A549 (cell line): ENCODE measurements at regions not wholly inside any gene's neighbourhood (a gene's known extent, or its start where the extent isn't known, plus 50 kb on each side); places are given as distances from the start of the nearest gene placed in this dataset.

Experiments
- ATAC-seq, 2 experiments: fragments of 200-7000 bp in 1 of 2; fragments of >200 bp in 1 of 2; cut with Nextera tagmentation in 1 of 2; cut with Tn5 transposase in 1 of 2; 3 replicates each; pipeline versions ENCODE4 v1.8.0 to v1.9.1; 2018 to 2020; ENCODE audit warnings: mild to moderate bottlenecking in 1 of 2, moderate library complexity in 1 of 2
- CTCF ChIA-PET: fragments of 300-600 bp; sonication (Branson Sonifier 250); formaldehyde crosslinking; extraction: SDS; loops from one replicate; lab custom pipeline; 2021; ENCODE audit warnings: antibody characterized with exemption, inconsistent platforms; lab: Yijun Ruan, JAX
- POLR2A ChIA-PET: fragments of 350-600 bp; formaldehyde crosslinking; extraction: SDS; loops from one replicate; lab custom pipeline; 2021; ENCODE audit warnings: antibody characterized with exemption, inconsistent platforms; lab: Yijun Ruan, JAX
- DNase-seq, 2 experiments: peaks; one replicate each; pipeline versions ENCODE4 v3.0.0 to v3.0.0-alpha.2; 2011 to 2016; ENCODE audit warnings: low read depth in 1 of 2, low spot score in 1 of 2
- FAIRE-seq: peaks from 2 replicates; lab custom pipeline; 2011; peaks lifted over from hg19 to GRCh38; lab: Jason Lieb, UNC
- H3K27ac ChIP-seq, 2 experiments: fragments of >200 bp; sonication (Bioruptor Twin); formaldehyde crosslinking; 3 replicates each; pipeline ENCODE4 v1.5.1; 2016 to 2017
- H3K4me1 ChIP-seq: fragments of >200 bp; sonication (Bioruptor Twin); formaldehyde crosslinking; 3 replicates; pipeline ENCODE4 v1.6.1; 2016
- H3K4me2 ChIP-seq: fragments of >200 bp; sonication (Bioruptor Twin); formaldehyde crosslinking; 3 replicates; pipeline ENCODE4 v1.6.1; 2016
- H3K4me3 ChIP-seq: fragments of >200 bp; sonication (Bioruptor Twin); formaldehyde crosslinking; 3 replicates; pipeline ENCODE4 v1.5.1; 2016
- H3K9me3 ChIP-seq: fragments of >200 bp; sonication (Bioruptor Twin); formaldehyde crosslinking; 3 replicates; pipeline ENCODE4 v1.6.1; 2016
- CBX2 ChIP-seq: fragments of 200-600 bp; sonication (generic); IDR thresholded peaks from 2 replicates; pipeline ENCODE4 v1.6.1; 2016; ENCODE audit warnings: low read depth, mild to moderate bottlenecking, borderline replicate concordance
- CEBPB ChIP-seq, 2 experiments: fragments of >200 bp in 1 of 2; sonication (Bioruptor Twin) in 1 of 2; formaldehyde crosslinking in 1 of 2; IDR thresholded peaks; 2 replicates each; pipeline ENCODE4 v1.6.1; 2012 to 2016
- CHD2 ChIP-seq: fragments of 150-350 bp; IDR thresholded peaks from 2 replicates; pipeline ENCODE4 v1.6.1; 2014; ENCODE audit warnings: low read length; ENCODE audit not compliant: partially characterized antibody
- CHD4 ChIP-seq: fragments of 200-600 bp; sonication (generic); IDR thresholded peaks from 2 replicates; pipeline ENCODE4 v1.6.1; 2016; ENCODE audit warnings: antibody characterized with exemption, mild to moderate bottlenecking, borderline replicate concordance
- EP300 ChIP-seq, 2 experiments: fragments of >200 bp; sonication (Bioruptor Twin); formaldehyde crosslinking; IDR thresholded peaks; 2 replicates in 1 of 2; 3 replicates in 1 of 2; pipeline ENCODE4 v1.6.1; 2016 to 2017
- ESRRA ChIP-seq: fragments of 150-350 bp; IDR thresholded peaks from 2 replicates; pipeline ENCODE4 v1.6.1; 2014; ENCODE audit warnings: mild to moderate bottlenecking, low read length, borderline replicate concordance
- FOSL2 ChIP-seq, 2 experiments: fragments of 450-650 bp in 1 of 2; fragments of >200 bp in 1 of 2; sonication (Bioruptor Twin) in 1 of 2; formaldehyde crosslinking; IDR thresholded peaks; 2 replicates each; pipeline versions ENCODE4 v1.5.0 to v1.6.1; 2016 to 2020; ENCODE audit warnings: mild to moderate bottlenecking in 1 of 2, moderate library complexity in 1 of 2
- FOXS1 ChIP-seq: fragments of 250-450 bp; sonication (Bioruptor Pico); IDR thresholded peaks from 2 replicates; pipeline ENCODE4 v1.5.0; 2020; ENCODE audit warnings: mild to moderate bottlenecking, moderate library complexity
- GATA3 ChIP-seq: IDR thresholded peaks from 2 replicates; pipeline ENCODE4 v1.6.1; 2012; ENCODE audit warnings: borderline replicate concordance
- HOXB5 ChIP-seq: fragments of 250-450 bp; sonication (Bioruptor Pico); IDR thresholded peaks from 2 replicates; pipeline ENCODE4 v1.5.0; 2020; ENCODE audit warnings: mild to moderate bottlenecking, moderate library complexity
- JUNB ChIP-seq: fragments of >200 bp; sonication (Bioruptor Twin); formaldehyde crosslinking; IDR thresholded peaks from 2 replicates; pipeline ENCODE4 v1.6.1; 2016
- KDM1A ChIP-seq: fragments of 200-600 bp; sonication (generic); IDR thresholded peaks from 2 replicates; pipeline ENCODE4 v1.6.1; 2016; ENCODE audit warnings: low read depth, mild to moderate bottlenecking
- MYC ChIP-seq: IDR thresholded peaks from 2 replicates; pipeline ENCODE4 v1.6.1; 2012; ENCODE audit warnings: mild to moderate bottlenecking, inconsistent platforms, low read length, improper control_type of control experiment, borderline replicate concordance
- NFE2L2 ChIP-seq: fragments of 150-350 bp; conservative IDR thresholded peaks from 2 replicates; pipeline ENCODE4 v1.6.1; 2014; ENCODE audit warnings: low read length
- NR3C1 ChIP-seq: fragments of >200 bp; sonication (Bioruptor Twin); formaldehyde crosslinking; IDR thresholded peaks from 3 replicates; pipeline ENCODE4 v1.6.1; 2017
- RAD21 ChIP-seq, 2 experiments: fragments of >200 bp in 1 of 2; sonication (Bioruptor Twin) in 1 of 2; formaldehyde crosslinking in 1 of 2; IDR thresholded peaks in 1 of 2; conservative IDR thresholded peaks in 1 of 2; 2 replicates in 1 of 2; 3 replicates in 1 of 2; pipeline ENCODE4 v1.6.1; 2012 to 2018; ENCODE audit warnings: inconsistent platforms in 1 of 2
- RARB ChIP-seq: fragments of 250-450 bp; sonication (Bioruptor Pico); IDR thresholded peaks from 2 replicates; pipeline ENCODE4 v1.8.0; 2021; ENCODE audit warnings: mild to moderate bottlenecking, moderate library complexity
- RCOR1 ChIP-seq: fragments of 150-350 bp; IDR thresholded peaks from 2 replicates; pipeline ENCODE4 v1.6.1; 2014; ENCODE audit warnings: antibody characterized with exemption, low read length, low read depth
- SREBF2 ChIP-seq: fragments of 450-650 bp; IDR thresholded peaks from 2 replicates; pipeline ENCODE4 v1.6.1; 2014; ENCODE audit warnings: mild to moderate bottlenecking, moderate library complexity
- TFCP2L1 ChIP-seq: fragments of 250-450 bp; sonication (Bioruptor Pico); IDR thresholded peaks from 2 replicates; pipeline ENCODE4 v1.5.0; 2021; ENCODE audit warnings: mild to moderate bottlenecking
- TP53 ChIP-seq: fragments of 250-450 bp; sonication (Bioruptor Pico); IDR thresholded peaks from 2 replicates; pipeline ENCODE4 v1.5.0; 2021; ENCODE audit warnings: mild to moderate bottlenecking, moderate library complexity
- WGBS: methylation state at CpG from one replicate; pipeline ENCODE4 v1.1.6; 2017; ENCODE audit errors: missing lambda C conversion rate; 5-methylcytosine and 5-hydroxymethylcytosine counted together
- TF ChIP-seq, protein P1 (sequence below): IDR thresholded peaks from 2 replicates; pipeline ENCODE4 v1.6.1; 2012; ENCODE audit warnings: low read depth, borderline replicate concordance
- TF ChIP-seq, protein P2 (sequence below): fragments of 150-350 bp; IDR thresholded peaks from 2 replicates; pipeline ENCODE4 v1.6.1; 2014; ENCODE audit warnings: low read depth, mild to moderate bottlenecking, low read length
- TF ChIP-seq, protein P3 (sequence below): fragments of >200 bp; sonication (Bioruptor Twin); formaldehyde crosslinking; IDR thresholded peaks from 2 replicates; pipeline ENCODE4 v1.6.1; 2016

DNA sequence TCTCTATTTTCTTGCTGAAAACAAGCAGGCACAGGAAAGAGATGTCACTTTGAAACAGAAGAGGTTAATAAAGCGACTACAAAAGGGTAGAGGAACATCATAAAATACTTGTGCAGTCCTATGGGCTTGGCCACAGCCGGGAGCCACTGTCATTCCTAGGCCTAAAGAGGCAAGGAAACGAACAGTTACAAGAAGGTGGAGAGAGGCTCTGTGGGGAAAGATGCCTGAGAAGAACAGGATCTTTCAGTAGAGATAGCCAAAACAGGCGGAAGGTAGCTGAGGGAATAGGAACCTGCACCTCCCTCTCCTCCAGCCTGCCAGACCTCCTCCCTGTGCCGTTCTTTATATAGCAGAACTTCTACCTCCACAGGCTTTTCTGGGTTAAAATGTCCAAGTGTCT is 57.4 kb upstream of the ARSJ start (continued):
- TF ChIP-seq, protein P1, sequence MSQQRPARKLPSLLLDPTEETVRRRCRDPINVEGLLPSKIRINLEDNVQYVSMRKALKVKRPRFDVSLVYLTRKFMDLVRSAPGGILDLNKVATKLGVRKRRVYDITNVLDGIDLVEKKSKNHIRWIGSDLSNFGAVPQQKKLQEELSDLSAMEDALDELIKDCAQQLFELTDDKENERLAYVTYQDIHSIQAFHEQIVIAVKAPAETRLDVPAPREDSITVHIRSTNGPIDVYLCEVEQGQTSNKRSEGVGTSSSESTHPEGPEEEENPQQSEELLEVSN, result no peak
- TF ChIP-seq NR3C1, result no peak

DNA sequence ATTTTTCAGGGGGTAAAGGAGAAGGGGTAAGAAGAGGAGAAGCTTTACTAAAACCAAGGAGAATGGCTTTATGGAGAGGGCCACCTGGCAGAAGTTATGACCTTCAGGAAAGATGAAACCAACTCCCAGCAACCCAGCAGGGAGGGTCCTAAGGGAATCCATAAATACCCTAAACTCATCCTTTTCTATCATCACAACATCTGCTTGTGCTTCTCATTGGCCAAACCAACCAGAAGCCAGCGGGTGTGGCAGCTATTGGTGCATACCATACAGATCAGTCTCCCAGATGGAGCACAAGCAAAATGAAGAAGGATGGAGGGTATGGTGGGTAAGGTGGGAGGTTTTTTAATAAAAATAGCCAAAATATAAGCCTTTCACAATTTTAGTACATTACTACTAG is 58.5 kb upstream of the ARSJ start:
- Histone ChIP-seq H3K9me3 (no peaks in the 10 kb centered on the region), H3K27ac (peak overlapping the region in 1 of 2 experiments; percentile 13; a peak in 3 of 6 replicates), H3K4me1 (peaks cover 26% of the 10 kb centered on the region), H3K4me2 (peak overlapping the region; percentile 46; the same call in 2 of the 3 replicates), H3K4me3 (no peak overlapping the region)
- FAIRE-seq (no peak), ATAC-seq (no peak), DNase-seq (no peak)
- ChIA-PET CTCF (no interaction called here), POLR2A (no interaction called here)
- WGBS, result 92% methylated on average over 1 of the region's 1 CpG
- TF ChIP-seq CHD4 (no peak), ESRRA (no peak), CHD2 (no peak), MYC (no peak), JUNB (no peak), SREBF2 (no peak), CBX2 (no peak), NFE2L2 (no peak), RCOR1 (no peak), TFCP2L1 (CRISPR knock-in tag) (no peak), GATA3 (no peak), KDM1A (no peak), NR3C1 (no peak), FOXS1 (no peak), RARB (CRISPR knock-in tag) (no peak), CEBPB (IDR thresholded peaks at IDR 0.05) (no peak), HOXB5 (no peak), RAD21 (conservative IDR thresholded peaks at IDR 0.05 in 1 of 2, IDR thresholded peaks at IDR 0.05 in 1 of 2) (no peak)
- TF ChIP-seq, protein P2, sequence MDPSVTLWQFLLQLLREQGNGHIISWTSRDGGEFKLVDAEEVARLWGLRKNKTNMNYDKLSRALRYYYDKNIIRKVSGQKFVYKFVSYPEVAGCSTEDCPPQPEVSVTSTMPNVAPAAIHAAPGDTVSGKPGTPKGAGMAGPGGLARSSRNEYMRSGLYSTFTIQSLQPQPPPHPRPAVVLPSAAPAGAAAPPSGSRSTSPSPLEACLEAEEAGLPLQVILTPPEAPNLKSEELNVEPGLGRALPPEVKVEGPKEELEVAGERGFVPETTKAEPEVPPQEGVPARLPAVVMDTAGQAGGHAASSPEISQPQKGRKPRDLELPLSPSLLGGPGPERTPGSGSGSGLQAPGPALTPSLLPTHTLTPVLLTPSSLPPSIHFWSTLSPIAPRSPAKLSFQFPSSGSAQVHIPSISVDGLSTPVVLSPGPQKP, result no peak
- TF ChIP-seq, protein P3, sequence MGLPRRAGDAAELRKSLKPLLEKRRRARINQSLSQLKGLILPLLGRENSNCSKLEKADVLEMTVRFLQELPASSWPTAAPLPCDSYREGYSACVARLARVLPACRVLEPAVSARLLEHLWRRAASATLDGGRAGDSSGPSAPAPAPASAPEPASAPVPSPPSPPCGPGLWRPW, result no peak

DNA sequence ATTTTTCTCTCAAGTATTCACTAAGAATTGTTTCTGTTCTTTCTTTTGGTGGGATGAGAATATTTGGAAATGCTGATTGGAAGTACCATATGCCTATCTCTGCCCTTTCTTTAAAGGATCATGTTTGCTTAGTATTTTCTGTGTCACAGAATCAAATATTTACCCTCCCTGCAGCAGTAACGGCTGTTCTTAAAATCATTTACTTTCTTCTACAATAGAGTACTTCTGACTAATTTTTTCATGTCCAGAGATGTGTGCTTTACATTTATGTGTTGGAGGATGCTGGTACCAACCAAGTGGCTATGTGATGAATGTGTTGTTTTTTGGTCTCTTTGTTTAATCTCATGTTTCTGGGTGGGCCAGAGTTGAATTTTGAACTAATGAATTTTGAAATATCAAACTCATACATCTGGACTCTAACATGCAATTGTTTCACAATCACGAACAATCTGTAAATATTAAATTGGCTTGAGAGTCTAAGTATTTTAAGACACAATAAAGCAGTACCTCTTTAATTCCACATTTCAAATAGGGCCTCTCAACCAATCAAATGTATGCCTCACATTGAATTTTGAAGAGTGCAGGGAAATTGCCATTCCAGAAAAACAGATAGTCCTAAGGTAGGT is 59.4 kb upstream of the ARSJ start:
- 4% methylated on average over 2 of the region's 2 CpGs for whole genome bisulfite sequencing
- H3K4me3 ChIP-seq, result no peak overlapping the region
- peaks cover 23% of the 10 kb centered on the region for H3K4me1 ChIP-seq
- CTCF ChIA-PET, result no interaction called here
- TF ChIP-seq FOXS1 (no peak), CEBPB (IDR thresholded peaks at IDR 0.05) (peak; percentile 61 to 62; a peak in 3 of 4 replicates), JUNB (peak; percentile 55), FOSL2 (IDR thresholded peaks at IDR 0.05) (peak; percentile 21; the same call in 1 of the 2 replicates), FOSL2 (CRISPR knock-in tag; IDR thresholded peaks at IDR 0.05) (peak; percentile 35; the same call in 1 of the 2 replicates), TP53 (CRISPR knock-in tag) (no peak), GATA3 (no peak; the same call in 1 of the 2 replicates), EP300 (IDR thresholded peaks at IDR 0.05) (peak; percentile 21 to 42; a peak in 2 of 5 replicates)
- FAIRE-seq (peak; percentile 63), ATAC-seq (peak in 1 of 2 experiments; percentile 85; a peak in 3 of 6 replicates), DNase-seq (peak in 1 of 2 experiments; percentile 66)
- peak overlapping the region; percentile 46 for H3K4me2 ChIP-seq
- POLR2A ChIA-PET, result no interaction called here
- peak overlapping the region; percentile 32 to 34; a peak in 2 of 6 replicates for H3K27ac ChIP-seq
- H3K9me3 ChIP-seq, result no peaks in the 10 kb centered on the region
